LNCaP clone FGC (cell line): ENCODE measurements at regions not wholly inside any gene's neighbourhood (a gene's known extent, or its start where the extent isn't known, plus 50 kb on each side); places are given as distances from the start of the nearest gene placed in this dataset.

ENCODE experiments used
- DNase-seq: peaks from one replicate; pipeline ENCODE4 v3.0.0-alpha.2; 2011; ENCODE audit warnings: low read depth
- H3K4me3 ChIP-seq: 2 replicates; pipeline ENCODE4 v1.5.1; 2011; ENCODE audit warnings: mild to moderate bottlenecking, low read depth, low read length, control low read depth
- TF ChIP-seq, protein P1 (sequence below): IDR thresholded peaks from 2 replicates; pipeline ENCODE4 v1.5.1; 2012; ENCODE audit warnings: mild to moderate bottlenecking; ENCODE audit not compliant: control insufficient read depth, insufficient read depth; ENCODE audit errors: extremely low read depth

DNA sequence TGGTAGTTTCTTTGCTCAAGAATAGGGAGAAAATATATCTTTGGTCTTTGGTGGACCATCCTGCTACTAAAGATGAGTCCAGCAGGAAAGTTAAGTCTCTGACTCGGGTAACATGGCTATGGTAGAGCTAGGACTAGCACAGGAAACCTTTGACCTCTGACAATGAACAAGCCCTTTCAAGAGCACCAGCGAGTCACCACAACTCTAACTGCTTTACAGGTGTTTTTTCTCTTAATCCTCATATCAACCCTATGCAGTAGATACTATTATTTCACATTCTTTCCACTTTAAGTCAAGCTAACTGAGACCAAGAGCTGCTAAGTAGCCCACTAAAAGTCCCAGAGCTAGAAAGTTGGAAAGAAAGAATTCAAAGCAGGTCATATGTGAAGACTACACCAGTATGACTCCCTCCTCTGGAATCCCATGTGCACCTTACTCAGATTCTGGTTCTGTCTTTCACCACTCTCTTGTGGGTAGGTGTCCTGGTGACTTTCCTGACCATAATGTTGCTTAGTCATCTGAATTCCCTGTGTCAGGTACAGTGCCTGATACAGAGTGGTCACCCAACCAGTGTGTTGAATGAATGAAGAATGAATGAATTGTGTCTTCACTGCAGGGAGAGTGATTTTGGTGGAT, 53.8 kb upstream of the ME3 start:
- TF ChIP-seq, protein P1, sequence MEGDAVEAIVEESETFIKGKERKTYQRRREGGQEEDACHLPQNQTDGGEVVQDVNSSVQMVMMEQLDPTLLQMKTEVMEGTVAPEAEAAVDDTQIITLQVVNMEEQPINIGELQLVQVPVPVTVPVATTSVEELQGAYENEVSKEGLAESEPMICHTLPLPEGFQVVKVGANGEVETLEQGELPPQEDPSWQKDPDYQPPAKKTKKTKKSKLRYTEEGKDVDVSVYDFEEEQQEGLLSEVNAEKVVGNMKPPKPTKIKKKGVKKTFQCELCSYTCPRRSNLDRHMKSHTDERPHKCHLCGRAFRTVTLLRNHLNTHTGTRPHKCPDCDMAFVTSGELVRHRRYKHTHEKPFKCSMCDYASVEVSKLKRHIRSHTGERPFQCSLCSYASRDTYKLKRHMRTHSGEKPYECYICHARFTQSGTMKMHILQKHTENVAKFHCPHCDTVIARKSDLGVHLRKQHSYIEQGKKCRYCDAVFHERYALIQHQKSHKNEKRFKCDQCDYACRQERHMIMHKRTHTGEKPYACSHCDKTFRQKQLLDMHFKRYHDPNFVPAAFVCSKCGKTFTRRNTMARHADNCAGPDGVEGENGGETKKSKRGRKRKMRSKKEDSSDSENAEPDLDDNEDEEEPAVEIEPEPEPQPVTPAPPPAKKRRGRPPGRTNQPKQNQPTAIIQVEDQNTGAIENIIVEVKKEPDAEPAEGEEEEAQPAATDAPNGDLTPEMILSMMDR: no peak
- no peak overlapping the region for H3K4me3 ChIP-seq
- DNase-seq: no peak

- TF ChIP-seq, protein P1: no peak
- DNase-seq: no peak
These were observed 51.7 kb upstream of the ME3 start for GRCh38 chr11:86724137-86724536.

DNA sequence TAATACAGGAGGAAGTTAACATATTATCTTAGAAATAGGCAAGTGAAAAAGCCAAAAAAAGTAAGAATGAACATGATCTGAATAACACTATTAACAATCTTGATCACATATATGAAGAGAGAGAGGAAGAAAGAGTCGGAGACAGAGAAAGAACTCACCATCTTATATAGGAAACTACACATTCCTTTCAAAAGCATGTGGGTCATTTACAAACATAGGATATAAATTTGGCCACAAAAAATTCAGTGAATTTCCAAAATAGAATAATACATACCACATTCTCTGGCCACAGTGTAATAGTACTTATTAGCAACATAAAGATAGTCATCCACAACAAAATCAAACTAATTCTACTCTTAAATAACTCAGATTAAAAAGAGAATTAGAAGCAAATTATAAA, 50.9 kb upstream of the ME3 start:
- no peak for DNase-seq
- TF ChIP-seq, protein P1: no peak
- H3K4me3 ChIP-seq: no peak overlapping the region

More at GRCh38 chr11:86724137-86724536, 51.7 kb upstream of the ME3 start:
- H3K4me3 ChIP-seq: no peak overlapping the region

DNA sequence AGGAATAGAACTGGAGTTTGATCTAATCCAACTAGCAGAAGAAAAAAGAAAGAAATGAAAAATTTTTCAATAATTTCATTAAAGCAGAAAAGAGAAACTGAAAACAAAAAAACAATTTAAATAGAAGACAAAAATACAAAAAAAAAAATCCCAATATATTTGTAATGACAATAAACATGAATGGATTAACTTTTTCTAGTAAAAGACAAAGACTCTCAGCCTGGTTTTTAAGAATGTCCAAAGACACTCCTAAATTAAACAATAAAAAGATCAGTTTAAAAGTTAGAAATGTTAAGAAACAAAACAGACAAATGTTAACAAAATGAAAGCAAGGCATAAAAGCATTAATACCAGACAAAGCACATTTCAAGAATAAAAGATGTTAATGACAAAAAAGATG, 50.3 kb upstream of the ME3 start:
- TF ChIP-seq, protein P1: no peak
- H3K4me3 ChIP-seq: no peak overlapping the region
- DNase-seq: no peak
